Parathyroid adenoma (tissue), 2 donors: ENCODE measurements at regions not wholly inside any gene's neighbourhood (a gene's known extent, or its start where the extent isn't known, plus 50 kb on each side); places are given as distances from the start of the nearest gene placed in this dataset.

Experiments used
- H2AFZ ChIP-seq: fragments of 300-600 bp; sonication (generic); one replicate; pipeline ENCODE4 v1.7.0; 2017; ENCODE audit warnings: antibody characterized with exemption, mild to moderate bottlenecking
- H3K27ac ChIP-seq: fragments of 300-600 bp; sonication (generic); one replicate; pipeline ENCODE4 v1.7.0; 2017
- H3K27me3 ChIP-seq: fragments of 300-600 bp; sonication (generic); one replicate; pipeline ENCODE4 v1.7.0; 2017; ENCODE audit warnings: low read length; ENCODE audit not compliant: control insufficient read depth, insufficient read depth
- H3K36me3 ChIP-seq: fragments of 300-600 bp; sonication (generic); one replicate; pipeline ENCODE4 v1.7.0; 2017; ENCODE audit warnings: low read length; ENCODE audit not compliant: control insufficient read depth, insufficient read depth
- H3K4me1 ChIP-seq: fragments of 300-600 bp; sonication (generic); one replicate; pipeline ENCODE4 v1.7.0; 2017; ENCODE audit warnings: control low read depth
- H3K4me2 ChIP-seq: fragments of 300-600 bp; sonication (generic); one replicate; pipeline ENCODE4 v1.7.0; 2017; ENCODE audit warnings: low read length
- H3K4me3 ChIP-seq: fragments of 300-600 bp; sonication (generic); one replicate; pipeline ENCODE4 v1.7.0; 2017; ENCODE audit warnings: low read depth, low read length
- H3K79me2 ChIP-seq: fragments of 300-600 bp; sonication (generic); one replicate; pipeline ENCODE4 v1.7.0; 2017; ENCODE audit warnings: control low read depth
- H3K9ac ChIP-seq: fragments of 300-600 bp; sonication (generic); one replicate; pipeline ENCODE4 v1.7.0; 2017; ENCODE audit warnings: mild to moderate bottlenecking
- H3K9me3 ChIP-seq: fragments of 300-600 bp; sonication (generic); one replicate; pipeline ENCODE4 v1.7.0; 2017; ENCODE audit warnings: low read length; ENCODE audit not compliant: control insufficient read depth
- TF ChIP-seq, protein P1 (sequence below): fragments of 300-600 bp; sonication (generic); IDR thresholded peaks from one replicate; pipeline ENCODE4 v1.7.0; 2017; ENCODE audit warnings: antibody characterized with exemption, mild to moderate bottlenecking
- donor health status: primary hyperparathyroidism.

- Histone ChIP-seq H3K4me1 (no peaks in the 10 kb centered on the region), H3K27ac (no peak overlapping the region), H2AFZ (no peak overlapping the region), H3K9me3 (no peaks in the 10 kb centered on the region), H3K36me3 (no peaks in the 10 kb centered on the region), H3K4me3 (no peak overlapping the region), H3K4me2 (no peak overlapping the region), H3K27me3 (no peaks in the 10 kb centered on the region), H3K79me2 (no peaks in the 10 kb centered on the region), H3K9ac (no peak overlapping the region)
- TF ChIP-seq, protein P1, sequence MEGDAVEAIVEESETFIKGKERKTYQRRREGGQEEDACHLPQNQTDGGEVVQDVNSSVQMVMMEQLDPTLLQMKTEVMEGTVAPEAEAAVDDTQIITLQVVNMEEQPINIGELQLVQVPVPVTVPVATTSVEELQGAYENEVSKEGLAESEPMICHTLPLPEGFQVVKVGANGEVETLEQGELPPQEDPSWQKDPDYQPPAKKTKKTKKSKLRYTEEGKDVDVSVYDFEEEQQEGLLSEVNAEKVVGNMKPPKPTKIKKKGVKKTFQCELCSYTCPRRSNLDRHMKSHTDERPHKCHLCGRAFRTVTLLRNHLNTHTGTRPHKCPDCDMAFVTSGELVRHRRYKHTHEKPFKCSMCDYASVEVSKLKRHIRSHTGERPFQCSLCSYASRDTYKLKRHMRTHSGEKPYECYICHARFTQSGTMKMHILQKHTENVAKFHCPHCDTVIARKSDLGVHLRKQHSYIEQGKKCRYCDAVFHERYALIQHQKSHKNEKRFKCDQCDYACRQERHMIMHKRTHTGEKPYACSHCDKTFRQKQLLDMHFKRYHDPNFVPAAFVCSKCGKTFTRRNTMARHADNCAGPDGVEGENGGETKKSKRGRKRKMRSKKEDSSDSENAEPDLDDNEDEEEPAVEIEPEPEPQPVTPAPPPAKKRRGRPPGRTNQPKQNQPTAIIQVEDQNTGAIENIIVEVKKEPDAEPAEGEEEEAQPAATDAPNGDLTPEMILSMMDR = no peak
Observed at GRCh38 chr2:81087646-81088045, 783.1 kb upstream of the LRRTM1 start.

DNA sequence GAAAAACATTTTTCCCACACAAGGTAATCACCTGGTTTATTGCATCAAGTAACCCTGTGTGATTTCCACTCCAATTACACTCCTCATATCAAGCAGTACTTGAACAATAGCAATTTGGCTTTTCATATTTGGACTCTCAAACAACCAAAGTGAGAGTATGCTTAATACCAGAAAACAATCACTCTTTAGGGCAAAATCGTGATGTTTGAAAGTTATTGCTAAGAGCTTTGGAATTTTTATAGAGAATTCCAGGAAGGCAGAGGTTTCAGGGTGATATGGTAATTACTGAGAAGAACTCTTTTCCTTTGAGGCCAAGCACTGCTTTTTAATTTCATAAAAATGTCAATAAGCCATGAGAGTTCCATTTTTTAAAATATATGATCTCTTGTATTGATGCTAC is 779.5 kb upstream of the LRRTM1 start:
- Histone ChIP-seq H3K4me2 (no peak overlapping the region), H3K4me3 (no peak overlapping the region), H3K27me3 (no peaks in the 10 kb centered on the region), H3K9ac (no peak overlapping the region), H3K36me3 (no peaks in the 10 kb centered on the region), H3K27ac (no peak overlapping the region), H3K9me3 (no peaks in the 10 kb centered on the region), H3K4me1 (no peaks in the 10 kb centered on the region), H3K79me2 (no peaks in the 10 kb centered on the region), H2AFZ (no peak overlapping the region)
- TF ChIP-seq, protein P1 = no peak

DNA sequence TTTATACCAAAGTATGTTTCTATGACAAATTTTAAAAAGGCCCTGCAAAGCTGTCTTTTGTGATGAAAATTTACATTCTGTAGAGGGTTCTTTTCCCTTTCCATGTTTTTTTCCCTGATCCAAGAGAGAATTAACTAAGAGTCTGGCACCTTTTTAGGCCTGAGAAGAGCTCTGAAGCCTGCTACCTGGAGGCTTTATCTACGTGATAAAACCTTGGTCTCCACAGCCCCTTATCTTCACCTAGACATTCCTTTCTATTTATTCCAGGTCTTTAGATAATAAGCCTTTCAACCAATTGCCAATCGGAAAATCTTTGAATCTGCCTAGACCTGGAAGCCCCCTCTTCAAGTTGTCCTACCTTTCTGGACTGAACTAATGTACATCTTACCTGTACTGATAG is 774.1 kb upstream of the LRRTM1 start:
- TF ChIP-seq, protein P1 = no peak
- no peaks in the 10 kb centered on the region for H3K79me2 ChIP-seq
- H3K36me3 ChIP-seq = no peaks in the 10 kb centered on the region

DNA sequence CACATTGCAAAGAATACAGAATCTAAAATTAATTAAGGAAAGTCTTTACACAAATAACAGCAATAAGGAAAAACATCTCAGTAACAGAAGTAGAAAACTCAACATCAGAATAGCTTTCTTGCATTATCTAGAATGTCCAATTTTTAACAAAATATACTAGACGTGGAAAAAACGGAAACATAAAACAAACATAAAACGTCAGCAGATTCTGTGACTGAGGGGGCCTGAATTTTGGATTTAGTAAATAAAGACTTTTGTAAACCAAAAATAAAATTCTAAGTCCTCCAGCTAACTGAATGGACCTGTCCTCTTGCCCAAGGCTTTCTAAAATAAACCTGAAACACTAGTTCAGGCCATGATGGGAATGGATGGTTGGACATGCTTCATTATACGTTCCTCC is 773.5 kb upstream of the LRRTM1 start:
- no peak overlapping the region for H2AFZ ChIP-seq
- TF ChIP-seq, protein P1 = no peak
- H3K4me3 ChIP-seq = no peak overlapping the region
- H3K79me2 ChIP-seq = no peaks in the 10 kb centered on the region
- H3K36me3 ChIP-seq = no peaks in the 10 kb centered on the region
- H3K4me2 ChIP-seq = no peak overlapping the region
- no peak overlapping the region for H3K27ac ChIP-seq
- no peaks in the 10 kb centered on the region for H3K4me1 ChIP-seq
- H3K27me3 ChIP-seq = no peaks in the 10 kb centered on the region
- H3K9ac ChIP-seq = no peak overlapping the region
- no peaks in the 10 kb centered on the region for H3K9me3 ChIP-seq

More for the DNA sequence above, 774.1 kb upstream of the LRRTM1 start:
- H3K27me3 ChIP-seq = no peaks in the 10 kb centered on the region
- H3K9me3 ChIP-seq = no peaks in the 10 kb centered on the region
- H3K4me3 ChIP-seq = no peak overlapping the region
- H3K9ac ChIP-seq = no peak overlapping the region
- no peak overlapping the region for H3K4me2 ChIP-seq
- H3K4me1 ChIP-seq = no peaks in the 10 kb centered on the region
- no peak overlapping the region for H3K27ac ChIP-seq
- H2AFZ ChIP-seq = no peak overlapping the region

DNA sequence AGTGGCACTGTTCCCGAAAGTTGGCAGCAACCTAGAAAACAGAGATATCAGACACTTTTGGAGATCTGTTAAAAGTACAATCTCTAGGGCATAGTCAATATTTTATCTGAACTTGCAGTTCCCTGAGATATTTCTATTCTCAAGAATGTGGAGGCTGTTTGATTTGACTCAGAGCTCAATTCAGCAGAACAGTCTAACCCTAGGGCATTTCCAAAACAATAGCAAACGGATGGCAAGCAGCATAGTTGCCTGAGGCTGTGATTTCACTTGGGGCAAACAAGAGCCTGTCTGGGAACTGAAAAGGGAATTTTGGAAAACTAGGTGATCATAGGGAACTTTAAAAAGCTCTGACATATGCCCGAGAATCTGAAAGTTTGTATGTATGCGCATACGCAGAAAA is 772.8 kb upstream of the LRRTM1 start:
- Histone ChIP-seq H3K4me1 (no peaks in the 10 kb centered on the region), H2AFZ (no peak overlapping the region), H3K27ac (no peak overlapping the region), H3K27me3 (no peaks in the 10 kb centered on the region), H3K4me2 (no peak overlapping the region), H3K9ac (no peak overlapping the region), H3K79me2 (no peaks in the 10 kb centered on the region), H3K9me3 (no peaks in the 10 kb centered on the region), H3K36me3 (no peaks in the 10 kb centered on the region), H3K4me3 (no peak overlapping the region)
- TF ChIP-seq, protein P1 = no peak
